Astrocyte (in vitro differentiated cells and primary cell): ENCODE measurements at regions not wholly inside any gene's neighbourhood (a gene's known extent, or its start where the extent isn't known, plus 50 kb on each side); places are given as distances from the start of the nearest gene placed in this dataset.

ENCODE experiments used
- DNase-seq: peaks from one replicate; pipeline ENCODE4 v3.0.0-alpha.2; 2010; ENCODE audit warnings: low read depth
- FAIRE-seq: peaks from 2 replicates; lab custom pipeline; 2011; peaks lifted over from hg19 to GRCh38; lab: Jason Lieb, UNC
- H2AFZ ChIP-seq: 2 replicates; pipeline ENCODE4 v1.6.0; 2012; ENCODE audit warnings: low read depth, low read length, inconsistent platforms
- H3K27ac ChIP-seq: 2 replicates; pipeline ENCODE4 v1.5.1; 2011; ENCODE audit warnings: low read depth, low read length, inconsistent platforms
- H3K27me3 ChIP-seq: 2 replicates; pipeline ENCODE4 v1.6.0; 2011; ENCODE audit warnings: low read length, inconsistent platforms; ENCODE audit not compliant: insufficient read depth
- H3K36me3 ChIP-seq: 2 replicates; pipeline ENCODE4 v1.5.1; 2011; ENCODE audit warnings: low read length, inconsistent platforms; ENCODE audit not compliant: insufficient read depth
- H3K4me1 ChIP-seq: 2 replicates; pipeline ENCODE4 v1.5.1; 2011; ENCODE audit warnings: low read length, inconsistent platforms; ENCODE audit not compliant: insufficient read depth
- H3K4me2 ChIP-seq: 2 replicates; pipeline ENCODE4 v1.6.0; 2012; ENCODE audit warnings: low read length, inconsistent platforms
- H3K4me3 ChIP-seq: 2 replicates; pipeline ENCODE4 v1.5.1; 2011; ENCODE audit warnings: low read depth, mild to moderate bottlenecking, low read length, inconsistent platforms; ENCODE audit not compliant: insufficient read depth
- H3K79me2 ChIP-seq: 2 replicates; pipeline ENCODE4 v1.6.0; 2012; ENCODE audit warnings: mild to moderate bottlenecking, low read length, inconsistent platforms; ENCODE audit not compliant: insufficient read depth
- H3K9ac ChIP-seq: 2 replicates; pipeline ENCODE4 v1.6.0; 2012; ENCODE audit warnings: mild to moderate bottlenecking, low read length, inconsistent platforms
- H3K9me3 ChIP-seq: 2 replicates; pipeline ENCODE4 v1.5.1; 2012; ENCODE audit warnings: low read depth, mild to moderate bottlenecking, low read length, inconsistent platforms; ENCODE audit not compliant: insufficient read depth
- H4K20me1 ChIP-seq: 2 replicates; pipeline ENCODE4 v1.6.0; 2012; ENCODE audit warnings: low read length, inconsistent platforms; ENCODE audit not compliant: insufficient read depth
- H3K27ac Mint-ChIP-seq: one replicate; pipeline ENCODE4 v1.8.0; 2021; ENCODE audit warnings: mild to moderate bottlenecking, mixed read lengths; ENCODE audit not compliant: unreplicated experiment
- H3K27me3 Mint-ChIP-seq: one replicate; pipeline ENCODE4 v1.8.0; 2021; ENCODE audit warnings: low read depth, mixed read lengths; ENCODE audit not compliant: unreplicated experiment
- H3K36me3 Mint-ChIP-seq: one replicate; pipeline ENCODE4 v1.8.0; 2021; ENCODE audit warnings: low read depth, mixed read lengths; ENCODE audit not compliant: unreplicated experiment
- H3K4me1 Mint-ChIP-seq: one replicate; pipeline ENCODE4 v1.8.0; 2021; ENCODE audit warnings: low read depth, mixed read lengths; ENCODE audit not compliant: unreplicated experiment
- H3K4me3 Mint-ChIP-seq: one replicate; pipeline ENCODE4 v1.8.0; 2021; ENCODE audit warnings: mild to moderate bottlenecking, moderate library complexity, mixed read lengths; ENCODE audit not compliant: unreplicated experiment
- H3K9me3 Mint-ChIP-seq: one replicate; pipeline ENCODE4 v1.8.0; 2021; ENCODE audit warnings: mild to moderate bottlenecking, mixed read lengths; ENCODE audit not compliant: unreplicated experiment
- EZH2 ChIP-seq: IDR thresholded peaks from 2 replicates; pipeline ENCODE4 v1.6.1; 2012; ENCODE audit warnings: mild to moderate bottlenecking, low read length, inconsistent platforms; ENCODE audit not compliant: insufficient read depth
- TF ChIP-seq, protein P1 (sequence below): IDR thresholded peaks from 2 replicates; pipeline ENCODE4 v1.5.1; 2011; ENCODE audit warnings: low read depth, mild to moderate bottlenecking, inconsistent platforms, low read length, moderate library complexity; ENCODE audit not compliant: insufficient read depth

DNA sequence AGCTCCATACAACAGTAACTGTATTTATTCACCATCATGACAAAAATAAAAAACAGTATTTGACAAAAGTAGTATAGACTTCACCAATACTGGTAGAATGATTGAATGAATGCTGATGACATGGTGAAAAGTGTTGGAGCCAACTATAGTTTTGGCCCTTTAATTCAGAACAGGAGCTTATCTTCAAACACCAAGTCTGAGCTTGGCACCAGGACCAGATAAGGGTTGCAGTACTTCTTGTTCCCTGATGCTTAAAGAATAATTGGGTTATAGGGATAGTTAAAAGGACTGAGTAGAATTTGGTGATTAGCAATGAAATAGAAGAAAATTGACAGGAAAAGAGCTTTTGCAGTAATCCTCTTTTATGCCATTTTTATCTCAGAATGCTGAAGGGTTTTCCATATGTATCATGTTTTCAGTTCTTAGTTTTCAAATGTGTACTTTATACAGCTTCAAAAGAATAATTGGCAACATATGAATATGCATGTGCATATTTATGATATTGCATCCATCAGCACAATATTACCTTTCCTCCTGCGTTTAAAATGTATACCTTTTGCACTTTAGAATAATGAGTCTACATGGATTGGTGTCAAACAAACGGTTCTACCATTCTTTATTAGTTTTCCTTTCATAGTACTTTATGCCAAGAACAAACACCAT lies 214.2 kb upstream of the ARHGAP42 start:
- TF ChIP-seq, protein P1, sequence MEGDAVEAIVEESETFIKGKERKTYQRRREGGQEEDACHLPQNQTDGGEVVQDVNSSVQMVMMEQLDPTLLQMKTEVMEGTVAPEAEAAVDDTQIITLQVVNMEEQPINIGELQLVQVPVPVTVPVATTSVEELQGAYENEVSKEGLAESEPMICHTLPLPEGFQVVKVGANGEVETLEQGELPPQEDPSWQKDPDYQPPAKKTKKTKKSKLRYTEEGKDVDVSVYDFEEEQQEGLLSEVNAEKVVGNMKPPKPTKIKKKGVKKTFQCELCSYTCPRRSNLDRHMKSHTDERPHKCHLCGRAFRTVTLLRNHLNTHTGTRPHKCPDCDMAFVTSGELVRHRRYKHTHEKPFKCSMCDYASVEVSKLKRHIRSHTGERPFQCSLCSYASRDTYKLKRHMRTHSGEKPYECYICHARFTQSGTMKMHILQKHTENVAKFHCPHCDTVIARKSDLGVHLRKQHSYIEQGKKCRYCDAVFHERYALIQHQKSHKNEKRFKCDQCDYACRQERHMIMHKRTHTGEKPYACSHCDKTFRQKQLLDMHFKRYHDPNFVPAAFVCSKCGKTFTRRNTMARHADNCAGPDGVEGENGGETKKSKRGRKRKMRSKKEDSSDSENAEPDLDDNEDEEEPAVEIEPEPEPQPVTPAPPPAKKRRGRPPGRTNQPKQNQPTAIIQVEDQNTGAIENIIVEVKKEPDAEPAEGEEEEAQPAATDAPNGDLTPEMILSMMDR, result no peak
- TF ChIP-seq EZH2, result no peak
- H3K27ac Mint-ChIP-seq, result no peak overlapping the region

DNA sequence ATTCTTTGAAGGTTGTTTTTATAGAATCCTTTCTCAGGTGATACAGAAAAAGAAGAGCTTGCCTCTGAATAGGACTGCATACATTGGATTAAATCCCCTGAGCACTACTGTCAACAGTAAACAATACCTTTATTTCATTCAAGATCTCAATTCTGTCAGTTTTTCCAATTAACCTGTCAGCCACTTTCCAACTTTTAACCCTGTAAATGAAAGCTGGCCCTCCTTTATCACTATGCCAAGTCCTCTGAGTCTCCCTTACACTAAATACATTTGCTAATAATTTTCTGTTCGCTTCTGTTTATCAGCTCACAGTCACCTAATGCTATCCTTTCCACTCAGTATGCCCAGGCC lies 213.7 kb upstream of the ARHGAP42 start:
- TF ChIP-seq, protein P1, result no peak
- no peak for TF ChIP-seq EZH2
- H3K9ac ChIP-seq, result no peak overlapping the region
- H3K4me3 ChIP-seq, result no peak overlapping the region
- H3K79me2 ChIP-seq, result no peaks in the 10 kb centered on the region
- H3K4me2 ChIP-seq, result no peak overlapping the region
- no peaks in the 10 kb centered on the region for H3K36me3 ChIP-seq
- Mint-ChIP-seq H3K27me3 (no peaks in the 10 kb centered on the region), H3K27ac (no peak overlapping the region), H3K9me3 (no peaks in the 10 kb centered on the region), H3K4me1 (no peaks in the 10 kb centered on the region), H3K4me3 (no peak overlapping the region), H3K36me3 (no peaks in the 10 kb centered on the region)
- FAIRE-seq (no peak), DNase-seq (no peak)
- H3K27me3 ChIP-seq, result no peaks in the 10 kb centered on the region
- no peaks in the 10 kb centered on the region for H4K20me1 ChIP-seq
- no peak overlapping the region for H3K27ac ChIP-seq
- no peak overlapping the region for H2AFZ ChIP-seq
- H3K4me1 ChIP-seq, result no peaks in the 10 kb centered on the region
- H3K9me3 ChIP-seq, result no peaks in the 10 kb centered on the region

More for the DNA sequence above, 214.2 kb upstream of the ARHGAP42 start:
- Histone ChIP-seq H3K9ac (no peak overlapping the region), H3K27ac (no peak overlapping the region), H3K4me2 (no peak overlapping the region), H3K4me1 (no peaks in the 10 kb centered on the region), H4K20me1 (no peaks in the 10 kb centered on the region), H3K9me3 (no peaks in the 10 kb centered on the region), H2AFZ (no peak overlapping the region), H3K4me3 (no peak overlapping the region), H3K79me2 (no peaks in the 10 kb centered on the region), H3K27me3 (no peaks in the 10 kb centered on the region), H3K36me3 (no peaks in the 10 kb centered on the region)
- DNase-seq (no peak), FAIRE-seq (no peak)
- Mint-ChIP-seq H3K4me3 (no peak overlapping the region), H3K27me3 (no peaks in the 10 kb centered on the region), H3K36me3 (no peaks in the 10 kb centered on the region), H3K9me3 (no peaks in the 10 kb centered on the region), H3K4me1 (no peaks in the 10 kb centered on the region)

DNA sequence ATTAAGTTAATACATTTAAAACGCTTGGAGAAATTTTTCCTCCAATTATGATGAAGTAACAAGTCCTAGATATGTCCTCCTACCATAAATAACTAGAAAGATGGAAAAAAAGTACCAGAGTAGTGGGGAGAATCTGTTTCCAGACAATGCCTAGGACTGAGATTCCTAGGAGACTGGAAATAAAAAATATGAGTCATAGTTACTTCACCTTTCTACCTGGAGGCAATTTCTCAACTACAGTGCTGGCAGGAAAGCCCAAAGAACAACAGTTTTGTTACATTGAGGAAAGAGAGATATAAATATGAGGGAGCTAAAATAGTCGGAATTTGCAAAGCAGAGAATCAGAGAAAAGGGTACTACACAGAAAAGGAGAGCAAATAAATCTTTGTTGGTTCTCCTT lies 202.1 kb upstream of the ARHGAP42 start:
- H3K4me1 Mint-ChIP-seq, result no peaks in the 10 kb centered on the region
- Histone ChIP-seq H3K27ac (no peak overlapping the region), H3K79me2 (no peaks in the 10 kb centered on the region), H3K9me3 (no peaks in the 10 kb centered on the region), H3K36me3 (no peaks in the 10 kb centered on the region), H3K4me1 (no peaks in the 10 kb centered on the region), H3K9ac (no peak overlapping the region), H2AFZ (no peak overlapping the region), H4K20me1 (no peaks in the 10 kb centered on the region), H3K4me2 (no peak overlapping the region), H3K27me3 (no peaks in the 10 kb centered on the region), H3K4me3 (no peak overlapping the region)
- no peak overlapping the region for H3K27ac Mint-ChIP-seq
- H3K36me3 Mint-ChIP-seq, result no peaks in the 10 kb centered on the region
- no peaks in the 10 kb centered on the region for H3K27me3 Mint-ChIP-seq
- TF ChIP-seq, protein P1, result no peak
- TF ChIP-seq EZH2, result no peak
- peaks cover 9% of the 10 kb centered on the region for H3K9me3 Mint-ChIP-seq
- H3K4me3 Mint-ChIP-seq, result no peak overlapping the region
- DNase-seq (no peak), FAIRE-seq (no peak)
